Hematopoietic multipotent progenitor cell treated with erythropoietin and hydrocortisone succinate and interleukin-3 and kit ligand, for 4 days (in vitro differentiated cells): ENCODE measurements at regions not wholly inside any gene's neighbourhood (a gene's known extent, or its start where the extent isn't known, plus 50 kb on each side); places are given as distances from the start of the nearest gene placed in this dataset.
"Not testable (repeated sequence)": the region's sequence is repeated elsewhere in the genome, so short reads cannot be mapped to it uniquely, and the experiment has no call there.

Experiments
- DNase-seq: peaks from one replicate; pipeline ENCODE4 v3.0.0-alpha.2; 2015

DNA sequence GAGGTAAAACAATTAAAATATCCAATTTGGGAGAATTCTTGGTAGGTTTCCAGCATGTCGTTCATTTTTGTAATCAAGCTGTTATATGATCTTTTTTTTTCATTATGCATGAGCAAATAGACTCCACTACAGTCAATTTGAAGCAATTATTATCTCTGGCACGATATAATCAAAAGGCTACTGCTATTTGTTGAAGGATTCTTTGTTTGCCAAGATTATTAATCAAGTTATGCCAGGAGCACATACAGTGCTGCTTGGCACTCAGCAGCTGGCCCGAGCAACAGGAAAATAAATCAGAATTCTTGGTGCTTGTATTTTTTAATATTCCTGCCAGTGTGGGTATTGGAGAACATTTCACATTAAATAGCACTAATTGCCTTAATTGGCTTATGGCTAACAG is 279.5 kb downstream of the RND3 start:
- no peak for DNase-seq

DNA sequence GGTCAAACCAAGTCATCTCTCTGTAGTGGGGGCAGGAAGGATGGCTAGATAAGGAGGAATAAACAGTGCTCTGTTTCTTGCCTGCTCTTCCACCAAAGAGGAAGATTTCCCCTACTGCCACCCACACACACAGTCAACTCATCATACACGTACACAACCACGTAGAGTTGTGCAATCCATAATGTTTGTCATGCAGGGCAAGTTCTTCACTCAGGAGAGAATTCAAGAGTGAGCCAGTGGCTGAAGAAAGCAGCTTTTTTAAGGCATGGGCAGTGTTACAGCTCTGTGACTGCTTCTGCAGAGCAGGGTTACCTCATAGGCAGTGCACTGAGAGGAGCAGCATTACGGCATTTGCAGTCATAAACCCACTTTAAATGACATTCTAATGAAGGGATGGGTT is 283.0 kb downstream of the RND3 start:
- no peak for DNase-seq

DNA sequence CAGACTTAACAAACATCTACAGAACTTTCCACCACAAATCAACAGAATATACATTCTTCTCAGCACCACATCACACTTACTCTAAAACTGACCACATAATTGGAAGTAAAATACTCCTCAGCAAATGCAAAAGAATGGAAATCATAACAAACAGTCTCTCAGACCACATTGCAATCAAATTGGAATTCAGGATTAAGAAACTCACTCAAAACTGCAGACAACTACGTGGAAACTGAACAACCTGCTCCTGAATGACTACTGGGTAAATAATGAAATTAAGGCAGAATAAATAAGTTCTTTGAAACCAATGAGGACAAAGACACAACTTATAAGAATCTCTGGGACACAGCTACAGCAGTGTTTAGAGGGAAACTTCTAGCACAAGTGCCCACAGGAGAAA is 292.7 kb downstream of the RND3 start:
- not testable (repeated sequence) for DNase-seq

DNA sequence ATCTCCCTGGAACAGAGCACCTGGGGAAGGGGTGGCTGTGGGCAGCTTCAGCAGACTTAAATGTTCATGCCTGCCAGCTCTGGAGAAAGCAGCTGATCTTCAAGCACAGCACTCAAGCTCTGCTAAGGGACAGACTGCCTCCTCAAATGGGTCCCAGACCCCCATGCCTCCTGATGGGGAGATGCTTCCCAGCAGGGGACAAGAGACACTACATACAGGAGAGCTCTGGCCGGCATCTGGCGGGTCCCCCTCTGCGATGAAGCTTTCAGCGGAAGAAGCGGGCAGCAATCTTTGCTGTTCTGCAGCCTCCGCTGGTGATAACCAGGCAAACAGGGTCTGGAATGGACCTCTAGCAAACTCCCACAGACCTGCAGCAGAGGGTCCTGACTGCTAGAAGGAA is 294.8 kb downstream of the RND3 start:
- no peak for DNase-seq

DNA sequence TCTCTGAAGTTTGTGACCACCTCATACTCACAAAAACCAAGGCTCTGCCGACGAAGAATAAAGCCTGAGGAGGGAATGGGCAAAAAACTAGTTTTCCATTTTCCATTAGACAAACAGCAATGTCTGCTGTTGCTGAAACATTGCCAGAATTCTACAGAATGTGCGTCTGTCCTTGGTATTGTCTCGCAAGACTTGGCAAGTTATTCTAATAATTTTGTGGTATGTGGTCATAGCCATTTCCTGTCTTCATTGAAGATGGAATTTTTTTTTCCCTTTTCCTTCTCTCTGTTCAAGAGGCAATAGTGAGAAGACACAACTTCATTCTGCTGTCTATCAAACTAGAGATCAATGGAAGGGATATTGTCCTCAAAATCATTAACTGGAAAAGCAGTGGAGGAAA is 296.1 kb downstream of the RND3 start:
- no peak for DNase-seq

DNA sequence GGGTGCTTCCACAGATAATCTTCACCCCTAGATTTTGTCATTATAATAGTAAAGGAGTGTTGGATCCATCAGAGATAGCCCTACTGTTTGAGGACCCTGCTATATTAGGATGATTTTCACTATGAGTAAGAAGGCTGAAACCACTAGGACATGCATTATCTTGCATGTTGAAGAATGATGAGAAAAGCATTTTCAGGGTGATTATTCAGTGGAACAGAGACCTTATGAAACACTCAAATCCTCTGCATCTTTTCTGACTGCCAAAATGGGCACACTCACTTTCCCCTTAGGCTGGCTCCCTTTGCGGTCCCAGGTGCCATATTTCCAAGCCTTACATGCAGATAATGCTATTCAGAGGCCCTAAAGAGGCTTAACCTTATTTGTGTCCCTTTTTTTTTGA is 296.9 kb downstream of the RND3 start:
- no peak for DNase-seq

DNA sequence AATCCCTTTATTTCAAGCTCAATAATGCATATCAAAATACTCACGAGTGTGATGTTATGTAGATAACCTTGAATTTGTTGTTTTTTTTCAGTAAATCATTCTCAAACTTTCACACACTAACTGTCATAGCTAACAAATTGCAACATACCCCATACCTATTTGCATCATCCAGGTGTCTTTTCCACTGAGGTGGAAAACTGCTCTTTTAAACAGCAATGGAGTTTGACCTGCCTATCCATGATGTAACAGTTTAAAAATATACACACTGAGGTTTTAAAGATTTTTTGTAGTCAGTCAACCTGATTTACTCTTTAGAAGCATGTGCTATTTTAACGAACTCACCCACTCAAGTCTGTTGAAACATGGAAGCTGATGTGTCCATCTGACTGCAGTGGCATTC is 298.7 kb downstream of the RND3 start:
- DNase-seq: no peak

DNA sequence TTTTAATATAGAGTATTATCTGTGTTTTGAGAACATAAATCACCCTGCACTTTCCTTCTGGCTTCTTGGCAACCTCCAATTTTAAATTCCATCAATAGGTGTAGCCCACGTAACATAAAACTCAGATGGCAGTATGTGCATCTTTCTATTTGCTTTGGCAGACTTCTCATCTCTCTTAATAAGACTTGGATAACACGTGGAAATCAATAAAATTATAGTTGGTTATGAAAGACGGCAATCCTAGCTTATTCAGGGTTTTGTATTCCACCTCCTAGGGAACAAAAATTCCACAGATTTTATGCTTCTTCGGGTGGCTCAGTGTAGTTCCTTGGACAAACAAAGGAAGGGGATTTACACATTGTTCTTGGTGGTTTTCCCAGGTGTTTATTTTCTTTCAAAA is 299.3 kb downstream of the RND3 start:
- no peak for DNase-seq

DNA sequence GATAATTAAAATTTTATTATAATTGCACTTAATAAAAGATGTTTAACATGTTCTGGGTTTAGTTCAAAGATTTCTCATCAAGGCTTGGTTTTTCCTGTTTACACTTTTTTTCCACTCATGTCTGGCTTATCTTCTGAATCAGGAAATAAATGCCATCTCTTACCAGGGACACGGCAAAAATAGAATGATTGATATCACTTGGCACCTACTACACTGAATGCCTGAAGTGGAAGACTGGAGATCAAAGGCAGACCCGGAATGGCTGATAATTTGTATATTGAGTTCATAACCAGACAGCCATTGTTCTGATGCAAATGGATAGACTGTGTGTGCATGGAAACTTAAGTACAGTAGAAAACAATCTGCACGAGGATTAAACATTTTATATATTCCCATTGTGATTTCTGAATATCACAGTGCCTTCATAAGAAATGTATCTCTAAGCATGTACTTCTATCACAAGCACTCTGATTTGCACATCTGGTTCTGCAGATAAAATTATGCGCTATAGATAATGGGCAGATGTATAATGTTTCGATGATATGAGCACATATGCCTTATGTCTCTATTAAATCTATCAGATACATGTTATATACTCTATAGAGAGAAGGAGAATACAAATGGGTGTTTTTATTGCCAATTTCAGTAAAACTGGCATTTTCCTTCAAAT is 304.8 kb downstream of the RND3 start:
- no peak for DNase-seq

DNA sequence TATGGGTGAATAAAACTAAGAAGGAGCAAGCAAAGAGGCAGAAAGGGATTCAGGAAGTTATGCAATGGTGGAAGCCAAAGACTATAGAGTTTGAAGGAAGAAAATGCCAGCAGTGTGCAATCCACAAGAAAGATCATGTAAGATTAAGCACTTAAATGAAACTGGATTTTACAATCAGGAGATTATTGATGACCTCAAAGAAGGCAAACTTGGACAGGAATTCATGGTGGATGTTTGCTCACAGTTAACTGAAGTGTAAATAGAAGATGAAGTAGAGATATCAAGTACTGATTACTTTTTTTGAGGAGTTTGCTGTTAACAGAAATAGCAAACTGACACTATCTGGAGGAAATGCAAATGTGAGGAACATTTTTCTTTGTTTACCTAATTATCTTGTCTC is 308.9 kb downstream of the RND3 start:
- DNase-seq: no peak

DNA sequence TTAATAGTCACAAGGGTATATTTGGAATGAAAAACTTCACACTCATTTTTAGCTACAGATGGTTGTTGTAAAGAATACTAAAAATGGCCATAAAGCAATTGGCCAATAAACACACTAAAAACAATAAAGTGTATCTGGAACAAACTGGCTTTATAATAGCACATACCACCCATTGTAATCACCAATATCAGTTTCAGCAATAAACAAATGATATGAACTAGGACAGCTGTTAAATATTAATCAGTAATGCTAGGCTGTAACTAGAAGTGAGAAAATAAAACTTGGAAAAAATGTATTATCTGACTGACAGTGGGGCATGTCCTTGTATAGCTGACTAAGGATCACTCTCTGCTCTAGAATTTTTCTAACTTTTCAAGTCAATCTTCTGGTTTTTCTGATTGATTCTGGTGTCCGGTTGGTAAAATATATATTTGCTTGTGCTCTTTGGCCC is 312.5 kb downstream of the RND3 start:
- no peak for DNase-seq

DNA sequence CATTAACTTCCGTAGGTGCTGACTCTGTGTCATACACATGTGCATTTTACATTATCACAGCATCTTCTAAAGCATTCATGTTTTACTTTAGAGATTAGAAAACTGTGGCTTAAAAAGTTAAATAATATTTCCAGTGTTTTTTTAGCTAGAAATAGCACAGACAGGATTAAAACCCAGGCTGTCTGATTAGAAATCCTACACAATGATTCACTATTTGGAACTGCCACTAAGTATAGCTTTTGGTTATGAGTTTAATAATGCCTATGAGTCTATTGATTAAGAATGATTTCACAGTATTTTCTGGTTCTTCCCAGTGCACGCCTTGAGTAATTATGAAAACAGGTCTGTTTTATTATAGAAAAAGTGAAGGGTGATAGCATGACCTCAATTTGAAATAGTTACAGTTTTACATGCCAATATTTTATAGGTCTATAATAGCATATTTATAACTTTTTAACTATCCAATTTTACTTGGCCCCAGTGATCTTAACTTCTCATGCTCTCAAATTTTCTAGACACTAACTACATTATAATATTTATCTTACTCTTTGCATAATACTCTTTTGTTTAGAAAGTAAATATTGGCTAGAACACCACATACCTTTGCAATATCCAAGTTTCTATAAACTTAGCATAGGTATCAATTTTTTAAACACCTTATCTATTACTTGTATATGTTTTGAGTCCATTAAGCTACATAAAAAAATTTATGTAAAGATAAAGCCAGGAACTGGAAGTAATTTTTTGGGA is 313.2 kb downstream of the RND3 start:
- no peak for DNase-seq

DNA sequence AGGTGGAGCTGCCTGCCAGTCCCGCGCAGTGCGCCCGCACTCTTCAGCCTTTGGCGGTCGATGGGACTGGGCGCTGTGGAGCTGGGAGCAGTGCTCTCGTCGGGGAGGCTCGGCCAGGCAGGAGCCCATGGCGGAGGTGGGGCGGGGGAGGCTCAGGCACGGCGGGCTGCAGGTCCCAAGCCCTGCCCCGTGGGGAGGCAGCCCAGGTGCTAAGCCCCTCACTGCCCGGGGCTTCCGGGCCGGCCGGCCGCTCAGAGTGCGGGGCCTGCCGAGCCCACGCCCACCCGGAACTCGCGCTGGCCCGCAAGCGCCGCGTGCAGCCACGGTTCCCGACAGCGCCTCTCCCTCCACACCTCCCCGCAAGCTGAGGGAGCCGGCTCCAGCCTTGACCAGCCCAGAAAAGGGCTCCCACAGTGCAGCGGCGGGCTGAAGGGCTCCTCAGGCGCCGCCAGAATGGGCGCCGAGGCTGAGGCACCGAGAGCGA is 316.4 kb downstream of the RND3 start:
- no peak for DNase-seq

DNA sequence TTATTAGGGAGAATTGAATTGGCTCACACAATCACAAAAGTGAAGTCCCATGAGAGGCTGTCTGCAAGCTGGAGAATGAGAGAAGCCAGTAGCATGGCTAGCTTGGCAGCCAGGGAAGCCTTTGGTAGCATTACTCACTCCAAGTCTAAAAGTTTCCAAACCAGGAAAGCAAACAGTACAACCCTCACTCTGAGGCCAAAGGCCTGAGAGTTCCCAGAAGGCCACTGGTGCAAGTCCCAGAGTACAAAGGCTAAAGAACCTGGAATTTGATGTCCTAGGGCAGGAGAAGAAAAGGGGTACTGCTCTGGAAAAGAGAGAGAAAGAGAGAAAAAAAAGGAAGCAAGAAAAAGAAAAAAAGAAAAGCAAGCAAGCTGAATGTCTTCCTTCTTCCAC is 318.2 kb downstream of the RND3 start:
- DNase-seq: no peak

DNA sequence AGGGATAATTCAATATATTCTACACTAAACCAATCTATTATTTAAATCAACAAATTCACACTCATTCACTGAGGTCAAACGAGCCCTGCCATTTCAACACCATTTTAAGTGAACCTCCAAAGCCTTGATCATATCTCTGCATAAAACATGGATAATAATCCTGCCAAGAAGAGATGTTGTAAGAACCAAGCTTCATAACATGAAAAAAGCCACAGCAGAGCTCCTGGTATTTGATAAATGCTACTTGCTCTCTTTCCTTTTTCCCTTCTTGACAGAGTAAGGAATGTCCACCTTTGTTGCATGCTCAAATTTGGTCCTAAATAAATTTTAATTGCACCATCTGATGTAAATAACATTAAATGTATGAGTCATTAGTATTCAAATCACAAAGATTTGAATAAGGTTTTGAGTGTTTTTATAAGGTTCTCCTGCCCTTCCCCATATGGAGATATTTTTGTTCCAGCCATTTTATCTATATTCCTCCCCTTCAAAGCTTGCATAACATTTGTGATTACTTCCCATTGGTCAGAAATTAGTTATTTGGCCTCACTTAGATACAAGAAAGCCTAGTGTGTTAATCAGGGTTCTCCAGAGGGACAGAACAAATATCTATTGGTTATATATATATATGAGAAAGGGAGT is 318.8 kb downstream of the RND3 start:
- DNase-seq: no peak

DNA sequence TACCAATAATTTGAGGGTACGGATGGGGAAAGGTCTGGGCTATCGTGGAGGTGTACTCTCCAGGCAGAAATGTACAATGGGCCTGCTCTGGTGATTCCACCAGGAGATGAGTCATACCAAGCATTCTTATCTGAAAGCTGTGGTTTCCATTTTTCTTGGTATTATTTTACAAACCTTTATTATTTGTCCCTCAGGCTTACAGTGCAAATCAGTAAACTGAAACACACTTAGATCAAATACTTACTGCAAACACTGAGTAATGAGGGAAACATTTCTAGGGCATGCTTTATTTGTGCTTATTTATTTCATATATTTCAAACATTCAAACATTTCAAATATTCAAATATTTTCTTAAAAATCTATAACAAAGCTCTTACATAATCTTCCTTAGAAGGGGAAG is 319.8 kb downstream of the RND3 start:
- peak; percentile 29 for DNase-seq

DNA sequence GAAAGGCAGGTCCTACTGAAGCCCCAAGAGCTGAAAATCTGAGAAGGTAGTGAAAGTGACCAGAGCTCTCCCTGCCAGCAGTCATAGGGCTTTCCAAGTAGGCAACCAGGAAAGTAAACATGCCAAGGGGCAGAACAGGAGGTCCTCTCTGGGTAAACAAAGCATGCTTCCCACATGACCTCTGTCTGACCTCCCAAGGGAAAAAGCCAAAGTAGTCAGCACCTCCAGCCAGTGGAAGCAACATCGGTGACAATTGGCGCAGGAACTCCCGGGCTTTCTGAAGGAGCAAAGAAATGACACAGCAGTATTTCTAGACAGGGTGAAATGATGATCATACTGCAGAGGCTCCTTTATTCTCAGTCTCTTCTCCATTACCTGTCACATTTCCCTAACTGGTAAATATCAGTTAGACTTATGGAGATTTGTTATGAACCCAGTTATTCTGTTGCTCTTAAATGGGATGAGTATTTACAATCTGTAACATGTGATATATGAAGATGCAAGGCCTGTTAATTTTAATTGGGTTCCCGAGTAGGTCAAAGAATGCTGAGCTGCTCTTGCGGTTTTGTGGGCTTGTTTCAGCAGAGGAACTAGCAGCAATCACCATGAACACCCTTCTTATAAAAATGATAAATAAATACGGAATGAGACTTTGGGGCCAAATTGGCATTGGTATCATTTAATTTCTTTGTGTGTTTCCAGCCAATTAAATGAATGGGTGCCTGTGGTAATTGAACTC is 321.0 kb downstream of the RND3 start:
- peak; percentile 5 for DNase-seq

DNA sequence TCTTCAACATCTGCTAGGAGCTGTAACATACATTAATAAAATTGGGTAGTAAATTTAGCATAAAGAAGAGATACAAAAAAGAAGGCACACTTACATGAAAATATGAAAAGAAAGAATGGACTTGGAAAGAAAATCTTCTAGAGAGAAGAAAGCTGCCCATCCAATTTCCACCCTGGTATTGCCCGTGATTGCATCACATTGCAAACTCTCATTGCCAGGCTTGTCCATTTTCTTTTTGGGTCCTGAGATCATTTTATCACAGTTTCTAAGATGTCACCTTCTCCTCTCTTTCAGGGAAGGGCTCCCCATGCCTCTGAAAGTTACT is 321.5 kb downstream of the RND3 start:
- no peak for DNase-seq

DNA sequence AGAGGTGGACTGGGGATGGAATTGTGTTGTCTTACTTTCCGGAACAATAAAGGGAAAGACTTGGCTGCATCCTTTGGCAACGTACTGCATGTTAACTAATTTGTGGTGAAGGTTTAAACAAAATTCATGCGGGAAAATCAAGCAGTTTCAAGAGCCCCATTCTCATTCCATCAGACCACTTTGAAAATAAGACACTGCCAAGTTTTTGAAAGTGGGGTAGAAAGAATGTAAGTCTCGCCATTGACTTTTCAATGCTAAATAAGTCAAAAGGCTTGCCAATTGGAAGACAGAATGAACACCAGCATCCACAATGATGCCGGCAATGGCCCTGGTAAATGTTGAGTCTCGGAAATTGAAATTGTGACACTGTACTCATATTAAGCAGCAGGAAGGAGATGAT is 322.0 kb downstream of the RND3 start:
- no peak for DNase-seq

DNA sequence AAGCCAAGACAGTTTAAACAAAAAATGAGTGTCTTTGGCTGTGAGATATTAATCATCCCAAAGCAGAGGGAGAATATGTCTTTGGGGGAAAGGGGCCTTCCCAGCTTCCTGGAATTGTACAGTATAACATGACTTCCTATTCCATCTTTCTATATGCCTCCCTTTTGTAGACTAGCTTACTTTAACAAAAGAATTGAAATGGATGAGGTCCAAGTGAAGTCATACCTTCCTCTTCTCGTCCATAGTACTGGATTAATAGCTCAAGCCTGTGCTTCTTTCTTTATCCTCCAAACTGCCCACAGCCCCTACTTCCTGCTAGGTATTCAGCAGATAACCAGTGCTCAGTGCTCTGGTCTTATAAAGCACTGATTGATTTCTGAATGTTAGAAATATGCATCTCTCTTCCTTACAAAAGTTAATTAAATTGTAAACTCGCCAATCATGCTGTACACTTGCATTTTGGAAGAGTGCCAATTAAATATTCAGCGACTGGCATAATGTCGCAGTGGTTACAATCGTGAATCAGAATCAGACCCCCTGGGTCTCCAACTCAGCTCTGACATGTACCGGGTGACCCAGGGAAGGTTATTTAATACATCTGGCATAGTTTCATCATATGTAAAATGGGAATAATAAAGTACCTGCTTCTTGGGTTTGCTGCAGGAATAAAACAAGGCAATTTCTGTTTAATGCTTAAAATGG is 325.1 kb downstream of the RND3 start:
- DNase-seq: no peak

DNA sequence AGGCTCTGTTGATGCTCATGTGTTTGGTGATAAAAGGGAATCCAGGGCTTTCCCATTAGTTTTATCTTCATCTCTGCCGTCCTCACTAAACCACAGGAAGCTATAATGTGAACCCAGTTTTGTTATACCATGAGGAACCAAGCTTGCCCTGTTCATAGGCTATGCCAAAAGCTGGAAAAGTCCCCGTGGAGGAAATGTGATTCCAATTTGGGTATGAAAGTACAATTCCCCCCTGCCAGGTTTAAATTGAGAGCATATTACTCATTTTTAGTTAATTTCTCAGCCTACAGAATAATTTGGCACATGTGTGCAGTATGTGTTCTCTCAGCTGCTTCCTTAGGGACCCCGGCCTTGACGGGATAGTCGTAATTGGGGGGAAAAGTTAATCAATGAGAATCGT is 327.4 kb downstream of the RND3 start:
- DNase-seq: no peak

DNA sequence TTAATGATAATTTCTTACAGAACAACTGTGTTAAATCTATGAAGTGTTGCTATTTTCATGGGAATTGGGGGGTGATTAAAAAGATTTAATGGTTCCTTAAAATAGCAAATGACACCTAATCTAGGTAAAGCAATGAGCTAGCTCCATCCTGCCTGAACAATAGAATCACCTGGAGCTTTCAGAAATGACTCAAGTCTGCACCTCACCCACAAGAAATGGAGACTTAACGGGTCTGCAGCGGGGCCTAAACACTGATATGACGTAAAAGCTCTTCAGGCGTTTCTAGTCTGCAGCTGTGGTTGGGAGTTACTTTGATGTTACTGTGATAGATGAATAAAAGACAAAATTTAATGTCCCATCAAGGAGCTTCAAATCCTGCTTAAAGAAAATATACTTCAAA is 328.2 kb downstream of the RND3 start:
- DNase-seq: no peak

DNA sequence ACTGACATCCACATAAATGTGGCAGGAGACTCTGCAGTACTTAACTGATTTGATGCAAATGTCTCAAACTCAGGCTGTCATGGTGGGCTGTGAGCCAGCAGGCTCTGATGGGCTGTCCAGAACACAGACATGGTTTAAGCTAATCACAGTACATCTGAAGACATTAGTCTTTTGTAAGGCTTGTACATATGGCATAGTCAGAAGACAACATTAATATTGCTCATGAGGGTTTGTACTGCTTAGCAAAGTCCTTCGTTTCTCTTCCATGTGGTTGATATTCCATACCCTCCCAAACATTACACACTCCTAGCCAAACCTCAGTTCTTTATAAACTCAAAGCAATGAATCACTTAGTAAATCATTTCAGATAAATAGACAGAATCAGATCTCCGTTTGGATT is 330.6 kb downstream of the RND3 start:
- no peak for DNase-seq
